ENCODE measurements at regions not wholly inside any gene's neighbourhood (a gene's known extent, or its start where the extent isn't known, plus 50 kb on each side); places are given as distances from the start of the nearest gene placed in this dataset.

GRCh38 chr7:84271543-84271942, 77.0 kb upstream of the SEMA3A start:
- H3K27ac ChIP-seq: no peak overlapping the region

GRCh38 chr7:84264396-84264795, 69.8 kb upstream of the SEMA3A start:
- Histone ChIP-seq H3K9me3 (ENCODE audit: low read depth) (no peaks in the 10 kb centered on the region), H3K36me3 (no peaks in the 10 kb centered on the region), H2AFZ (replicated peaks) (peak overlapping the region; percentile 7), H3K4me2 (no peak overlapping the region), H4K20me1 (ENCODE audit: low read depth) (no peaks in the 10 kb centered on the region), H3K4me3 (no peak overlapping the region), H3K79me2 (ENCODE audit: low read depth) (no peaks in the 10 kb centered on the region), H3F3A (ENCODE audit: low read depth) (no peaks in the 10 kb centered on the region), H3K9ac (no peak overlapping the region), H3K4me1 (no peaks in the 10 kb centered on the region), H3K27me3 (no peaks in the 10 kb centered on the region), H3K27ac (no peak overlapping the region)
- no peaks in the 10 kb centered on the region for H3K9me3 Mint-ChIP-seq
- H3K4me1 Mint-ChIP-seq: no peaks in the 10 kb centered on the region
- H3K36me3 Mint-ChIP-seq: no peaks in the 10 kb centered on the region
- no peaks in the 10 kb centered on the region for H3K27me3 Mint-ChIP-seq (ENCODE audit: insufficient read depth, low read depth)
- no peak overlapping the region for H3K27ac Mint-ChIP-seq
- DNase-seq (ENCODE audit: low spot score): no peak
- no peak overlapping the region for H3K4me3 Mint-ChIP-seq
- TF ChIP-seq EZH2 (IDR thresholded peaks at IDR 0.05): no peak
- TF ChIP-seq, protein P1, sequence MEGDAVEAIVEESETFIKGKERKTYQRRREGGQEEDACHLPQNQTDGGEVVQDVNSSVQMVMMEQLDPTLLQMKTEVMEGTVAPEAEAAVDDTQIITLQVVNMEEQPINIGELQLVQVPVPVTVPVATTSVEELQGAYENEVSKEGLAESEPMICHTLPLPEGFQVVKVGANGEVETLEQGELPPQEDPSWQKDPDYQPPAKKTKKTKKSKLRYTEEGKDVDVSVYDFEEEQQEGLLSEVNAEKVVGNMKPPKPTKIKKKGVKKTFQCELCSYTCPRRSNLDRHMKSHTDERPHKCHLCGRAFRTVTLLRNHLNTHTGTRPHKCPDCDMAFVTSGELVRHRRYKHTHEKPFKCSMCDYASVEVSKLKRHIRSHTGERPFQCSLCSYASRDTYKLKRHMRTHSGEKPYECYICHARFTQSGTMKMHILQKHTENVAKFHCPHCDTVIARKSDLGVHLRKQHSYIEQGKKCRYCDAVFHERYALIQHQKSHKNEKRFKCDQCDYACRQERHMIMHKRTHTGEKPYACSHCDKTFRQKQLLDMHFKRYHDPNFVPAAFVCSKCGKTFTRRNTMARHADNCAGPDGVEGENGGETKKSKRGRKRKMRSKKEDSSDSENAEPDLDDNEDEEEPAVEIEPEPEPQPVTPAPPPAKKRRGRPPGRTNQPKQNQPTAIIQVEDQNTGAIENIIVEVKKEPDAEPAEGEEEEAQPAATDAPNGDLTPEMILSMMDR (IDR thresholded peaks at IDR 0.05): no peak
- no peak for TF ChIP-seq EZH2phosphoT487 (IDR thresholded peaks at IDR 0.05)

More at GRCh38 chr7:84271543-84271942, 77.0 kb upstream of the SEMA3A start:
- Mint-ChIP-seq H3K27me3 (ENCODE audit: insufficient read depth, low read depth) (no peaks in the 10 kb centered on the region), H3K9me3 (no peaks in the 10 kb centered on the region), H3K36me3 (no peaks in the 10 kb centered on the region), H3K4me1 (peaks cover 9% of the 10 kb centered on the region), H3K27ac (no peak overlapping the region), H3K4me3 (no peak overlapping the region)
- DNase-seq (ENCODE audit: low spot score): no peak
- H3F3A ChIP-seq (ENCODE audit: low read depth): peaks cover 20% of the 10 kb centered on the region
- H3K27me3 ChIP-seq: no peaks in the 10 kb centered on the region
- H2AFZ ChIP-seq (replicated peaks): no peak overlapping the region
- no peak overlapping the region for H3K4me2 ChIP-seq
- H3K9me3 ChIP-seq (ENCODE audit: low read depth): no peaks in the 10 kb centered on the region
- H4K20me1 ChIP-seq (ENCODE audit: low read depth): no peaks in the 10 kb centered on the region
- TF ChIP-seq EZH2phosphoT487 (IDR thresholded peaks at IDR 0.05): no peak
- TF ChIP-seq EZH2 (IDR thresholded peaks at IDR 0.05): no peak
- TF ChIP-seq, protein P1 (IDR thresholded peaks at IDR 0.05): no peak
- H3K4me3 ChIP-seq: no peak overlapping the region
- no peak overlapping the region for H3K9ac ChIP-seq
- peaks cover 38% of the 10 kb centered on the region for H3K4me1 ChIP-seq
- H3K79me2 ChIP-seq (ENCODE audit: low read depth): no peaks in the 10 kb centered on the region
- no peaks in the 10 kb centered on the region for H3K36me3 ChIP-seq

- H3K36me3 Mint-ChIP-seq: no peaks in the 10 kb centered on the region
- Histone ChIP-seq H3K79me2 (ENCODE audit: low read depth) (no peaks in the 10 kb centered on the region), H3K36me3 (no peaks in the 10 kb centered on the region), H2AFZ (replicated peaks) (no peak overlapping the region), H3K4me2 (no peak overlapping the region), H3K27me3 (no peaks in the 10 kb centered on the region), H3K27ac (no peak overlapping the region), H4K20me1 (ENCODE audit: low read depth) (no peaks in the 10 kb centered on the region), H3F3A (ENCODE audit: low read depth) (no peaks in the 10 kb centered on the region), H3K4me3 (no peak overlapping the region), H3K9me3 (ENCODE audit: low read depth) (no peaks in the 10 kb centered on the region), H3K9ac (no peak overlapping the region), H3K4me1 (no peaks in the 10 kb centered on the region)
- peaks cover 5% of the 10 kb centered on the region for H3K4me1 Mint-ChIP-seq
- no peak overlapping the region for H3K27ac Mint-ChIP-seq
- H3K27me3 Mint-ChIP-seq (ENCODE audit: insufficient read depth, low read depth): no peaks in the 10 kb centered on the region
- DNase-seq (ENCODE audit: low spot score): no peak
- TF ChIP-seq EZH2 (IDR thresholded peaks at IDR 0.05) (no peak), EZH2phosphoT487 (IDR thresholded peaks at IDR 0.05) (no peak)
- TF ChIP-seq, protein P1 (IDR thresholded peaks at IDR 0.05): no peak
- no peak overlapping the region for H3K4me3 Mint-ChIP-seq
- no peaks in the 10 kb centered on the region for H3K9me3 Mint-ChIP-seq
These were observed 68.5 kb upstream of the SEMA3A start for GRCh38 chr7:84263106-84263505.

All from neural progenitor cell (in vitro differentiated cells).